HG03108 (cell line): ENCODE measurements at regions not wholly inside any gene's neighbourhood (a gene's known extent, or its start where the extent isn't known, plus 50 kb on each side); places are given as distances from the start of the nearest gene placed in this dataset.

Experiments
- ATAC-seq: cut with Tn5 transposase; IDR thresholded peaks from one replicate; pipeline ENCODE4 v1.9.1; 2021; ENCODE audit warnings: moderate library complexity; ENCODE audit not compliant: unreplicated experiment

- ATAC-seq, result no peak
These were observed 235.6 kb upstream of the MYT1L start for GRCh38 chr2:2566396-2567323.

GRCh38 chr2:2565671-2566070 is 234.6 kb upstream of the MYT1L start:
- ATAC-seq, result no peak

DNA sequence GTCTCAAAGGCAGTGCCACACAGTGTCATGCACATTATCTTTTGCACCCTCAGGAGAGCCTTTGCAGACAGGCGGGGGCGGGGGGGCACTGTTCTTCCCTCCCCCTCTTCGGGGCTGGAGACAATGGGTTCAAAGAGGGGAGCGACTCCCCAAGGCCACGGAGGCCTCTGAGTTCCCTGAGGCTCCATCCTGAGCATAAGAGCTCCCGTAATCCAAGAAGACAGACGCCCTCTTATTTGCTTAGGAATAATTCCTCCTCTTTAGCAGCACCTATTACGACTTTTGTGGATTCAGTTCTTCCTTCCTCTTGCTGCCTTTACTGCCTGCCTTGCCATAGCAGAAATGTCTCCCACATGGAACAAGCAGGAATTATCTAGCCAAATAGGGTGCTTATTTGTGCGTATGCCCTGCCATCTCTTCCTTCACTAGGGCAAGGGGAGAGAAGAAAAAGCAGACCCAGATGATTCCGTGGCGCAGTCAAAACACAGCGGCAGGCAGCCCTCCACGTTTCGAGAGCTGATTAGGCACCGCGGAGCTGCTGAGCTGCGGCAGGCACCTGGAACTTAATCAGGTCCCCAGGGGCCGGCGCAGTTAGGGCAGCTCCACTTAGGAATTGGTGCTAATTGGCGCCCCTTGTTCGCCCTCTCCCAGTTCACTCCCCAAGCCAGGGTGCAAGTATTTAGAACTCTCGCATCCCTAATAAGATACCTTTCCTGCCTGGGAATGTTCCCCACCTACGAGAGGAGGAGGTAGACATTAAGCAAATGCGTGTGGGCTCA is 233.4 kb upstream of the MYT1L start:
- no peak for ATAC-seq

DNA sequence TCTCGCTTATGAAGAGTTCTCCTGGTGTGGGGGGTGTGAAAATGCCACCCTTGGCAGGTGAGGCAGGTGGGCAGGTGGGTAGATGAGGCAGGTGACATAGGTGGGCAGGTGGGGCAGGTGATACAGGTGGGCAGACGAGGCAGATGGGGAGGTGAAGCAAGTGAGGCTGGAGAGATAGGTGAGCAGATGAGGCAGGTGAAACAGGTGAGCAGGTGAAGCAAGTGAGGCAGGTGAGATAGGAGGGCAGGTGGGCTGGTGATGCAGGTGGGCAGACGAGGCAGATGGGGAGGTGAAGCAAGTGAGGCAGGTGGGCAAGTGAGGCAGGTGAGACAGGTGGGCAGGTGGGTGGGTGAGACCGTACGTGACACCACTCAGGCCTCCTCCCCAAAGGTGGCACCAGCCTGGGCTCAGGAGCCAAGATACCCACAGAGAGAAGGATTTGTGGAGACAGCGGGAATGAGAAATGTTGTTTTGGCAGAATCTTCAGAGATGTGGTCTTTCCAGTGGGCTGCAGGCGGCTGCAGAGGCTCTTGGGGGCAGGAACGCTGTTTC is 232.3 kb upstream of the MYT1L start:
- ATAC-seq, result no peak

- no peak for ATAC-seq
These were observed 231.8 kb upstream of the MYT1L start for GRCh38 chr2:2562867-2563266.

DNA sequence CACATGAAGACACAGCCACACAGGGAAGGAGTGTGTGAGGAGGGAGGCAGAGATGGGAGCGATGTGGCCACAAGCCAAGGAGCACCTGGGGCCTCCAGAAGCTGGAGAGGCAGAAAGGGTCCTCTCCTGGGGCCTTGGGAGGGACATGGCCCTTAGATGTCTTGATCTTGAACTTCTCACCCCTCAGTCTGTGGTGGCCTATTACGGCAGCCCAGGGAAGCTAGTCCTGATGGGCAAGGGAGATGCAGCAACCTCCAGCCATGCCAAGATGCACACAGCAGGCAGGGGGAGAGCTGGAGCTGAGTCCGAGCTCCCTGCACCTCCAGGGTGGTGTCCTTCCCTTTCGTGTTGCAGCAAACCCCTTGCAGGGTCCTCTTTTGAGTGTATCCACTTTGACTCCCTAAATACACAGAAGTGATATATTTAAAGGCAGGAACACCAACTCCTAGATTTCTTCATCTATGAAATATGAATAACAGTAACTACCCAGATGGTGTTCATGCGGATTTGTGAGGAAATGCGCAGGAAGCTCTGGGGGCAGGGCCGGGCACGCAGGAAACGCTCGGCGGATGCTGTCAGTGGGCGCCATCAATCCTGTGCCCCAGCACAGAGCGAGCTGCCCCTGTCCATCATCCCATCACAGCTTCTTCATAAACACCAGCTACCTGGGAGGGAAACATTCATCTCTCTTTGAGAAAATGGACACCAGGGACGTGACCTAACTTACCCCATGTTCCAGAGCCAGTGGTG is 230.4 kb upstream of the MYT1L start:
- ATAC-seq, result no peak

DNA sequence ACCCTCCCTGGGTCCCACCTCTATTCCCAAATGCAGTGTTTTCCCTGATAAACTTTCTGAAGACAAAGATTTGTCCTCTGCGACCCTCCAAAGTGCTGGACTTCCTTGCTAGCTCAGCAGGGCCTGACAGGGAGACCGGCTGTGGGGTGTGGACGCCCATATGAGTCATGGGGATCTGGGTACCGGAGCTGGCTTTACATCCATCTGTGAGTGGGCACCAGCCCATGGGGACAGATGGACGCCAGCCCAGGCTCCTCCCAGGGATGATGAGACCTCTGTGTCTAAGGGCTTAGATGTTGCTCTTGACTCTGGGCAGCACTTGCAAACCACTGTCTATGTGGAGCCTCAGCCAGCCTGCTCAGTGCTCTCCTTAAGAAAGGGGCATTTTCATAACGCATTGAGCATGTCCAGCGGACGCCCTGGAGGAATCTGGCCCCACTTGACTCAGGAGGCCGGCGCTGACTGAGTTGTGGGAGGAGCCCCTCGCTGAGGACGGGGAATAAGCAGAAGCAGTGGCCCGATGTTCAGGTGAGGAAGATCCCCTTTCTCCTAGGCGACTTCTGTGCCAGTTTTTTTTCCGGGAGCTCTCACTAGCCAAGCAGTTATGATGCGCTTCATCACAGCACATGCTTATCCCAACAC is 229.4 kb upstream of the MYT1L start:
- no peak for ATAC-seq

- no peak for ATAC-seq
These were observed 227.4 kb upstream of the MYT1L start for GRCh38 chr2:2558476-2558875.

GRCh38 chr2:2557475-2557874 is 226.4 kb upstream of the MYT1L start:
- ATAC-seq, result no peak

DNA sequence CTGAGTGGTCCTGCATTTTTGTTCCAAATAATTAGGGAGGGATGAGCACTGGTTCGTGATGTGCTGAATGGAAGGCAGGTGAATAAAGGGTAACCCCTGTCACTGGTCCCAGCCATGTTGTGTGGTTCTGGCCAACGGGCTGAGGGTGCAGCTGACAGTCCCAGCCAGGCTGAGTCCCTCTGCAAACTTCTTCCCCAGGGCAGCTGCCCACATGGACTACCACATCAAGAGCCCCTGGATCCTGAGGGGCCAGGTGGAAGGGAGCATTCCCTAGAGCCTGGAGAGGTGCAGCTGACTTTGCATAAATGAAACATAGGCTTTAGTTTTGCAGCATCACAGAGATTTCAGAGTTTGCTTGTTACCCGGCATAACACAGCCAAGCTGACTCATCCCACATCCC is 219.8 kb upstream of the MYT1L start:
- no peak for ATAC-seq

DNA sequence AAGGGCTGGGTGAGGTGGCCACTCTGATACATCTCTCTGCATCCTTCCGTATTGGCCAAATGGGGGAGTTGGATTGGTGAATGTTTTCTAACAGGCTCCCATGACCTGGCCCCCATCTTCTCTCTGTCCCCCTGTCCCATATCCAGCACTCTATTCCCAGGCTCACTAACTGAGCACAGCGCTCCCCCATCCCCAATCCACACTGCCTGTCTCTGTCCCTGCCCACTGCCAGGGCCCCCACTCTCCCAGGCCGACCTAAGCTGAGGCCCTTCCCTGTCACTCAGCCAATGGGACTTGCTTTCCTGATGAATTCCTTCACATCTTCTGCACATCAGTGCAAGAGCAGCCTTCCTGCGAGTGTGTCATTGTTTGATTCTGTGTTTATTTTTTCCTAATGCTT is 216.8 kb upstream of the MYT1L start:
- no peak for ATAC-seq

GRCh38 chr2:2547451-2547850 is 216.4 kb upstream of the MYT1L start:
- no peak for ATAC-seq

GRCh38 chr2:2546046-2546445 is 215.0 kb upstream of the MYT1L start:
- no peak for ATAC-seq

GRCh38 chr2:2542966-2543611 is 212.0 kb upstream of the MYT1L start:
- ATAC-seq, result no peak

GRCh38 chr2:2542316-2542715 is 211.2 kb upstream of the MYT1L start:
- no peak for ATAC-seq

DNA sequence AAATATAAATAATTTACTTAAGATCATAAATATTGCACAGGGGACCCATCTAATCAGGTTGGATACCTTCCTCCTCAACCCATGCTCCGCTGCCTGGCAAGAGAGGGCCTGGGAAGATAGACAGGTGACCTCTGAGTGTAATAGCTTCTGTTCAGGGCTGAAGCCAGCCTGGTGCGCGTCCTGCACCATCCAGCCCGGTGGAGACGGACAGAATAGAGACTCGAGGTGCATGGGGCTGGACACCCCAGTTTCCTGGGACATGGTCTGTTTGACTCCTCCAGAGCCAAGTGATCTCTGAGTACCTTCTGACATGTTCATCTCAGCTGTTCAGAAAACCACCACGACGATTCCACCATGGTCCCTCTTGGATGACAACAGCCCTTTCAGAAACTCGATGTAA is 209.3 kb upstream of the MYT1L start:
- ATAC-seq, result no peak

DNA sequence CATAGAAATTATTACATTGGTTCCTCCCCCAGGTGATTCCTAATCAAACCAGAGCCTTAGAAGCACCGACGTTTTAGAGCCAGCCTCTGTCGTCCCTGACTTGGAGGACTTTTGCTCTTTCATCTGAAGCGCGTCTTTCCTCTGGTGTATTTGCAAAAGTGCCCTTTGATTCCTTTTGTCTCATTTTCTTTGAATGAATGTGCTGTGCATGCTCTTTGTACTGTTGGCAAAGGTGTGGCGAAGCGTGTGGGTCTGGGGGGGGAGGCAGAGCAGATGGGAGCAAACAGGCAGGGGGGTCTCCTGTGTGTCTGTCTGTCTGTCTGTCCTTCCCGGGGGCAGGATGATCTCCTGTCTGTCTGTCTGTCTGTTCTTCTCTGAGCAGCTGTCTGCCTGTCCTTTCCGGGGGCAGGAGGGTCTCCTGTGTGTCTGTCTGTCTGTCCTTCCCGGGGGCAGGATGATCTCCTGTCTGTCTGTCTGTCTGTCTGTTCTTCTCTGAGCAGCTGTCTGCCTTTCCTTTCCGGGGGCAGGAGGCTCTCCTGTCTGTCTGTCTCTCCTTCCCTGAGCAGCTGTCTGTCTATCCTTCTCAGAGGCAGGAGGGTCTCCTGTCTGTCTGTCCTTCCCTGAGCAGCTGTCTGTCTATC is 205.5 kb upstream of the MYT1L start:
- no peak for ATAC-seq

DNA sequence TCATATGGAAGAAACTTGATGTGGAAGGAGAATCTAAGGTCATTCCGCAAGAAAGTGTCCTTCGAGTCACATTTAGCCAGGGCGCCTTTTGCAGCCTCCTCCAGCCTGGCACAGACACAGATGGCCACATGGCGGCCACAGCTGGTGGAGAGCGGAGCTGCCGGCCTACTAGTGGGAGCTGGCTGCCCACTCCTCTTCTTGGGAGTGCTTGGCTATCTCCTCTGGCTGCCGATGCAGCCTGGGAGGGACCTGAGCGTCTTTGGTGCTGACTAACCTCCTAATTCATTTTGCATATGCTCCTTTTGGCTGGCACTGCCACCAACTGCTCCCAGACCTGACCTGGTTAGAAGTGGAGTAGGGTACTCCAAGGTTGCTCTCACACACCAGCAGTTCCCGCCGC is 199.3 kb upstream of the MYT1L start:
- no peak for ATAC-seq

GRCh38 chr2:2528846-2529245 is 197.8 kb upstream of the MYT1L start:
- ATAC-seq, result no peak

- ATAC-seq, result no peak
These were observed 196.1 kb upstream of the MYT1L start for GRCh38 chr2:2527148-2527547.
